Uterus (tissue), 3 donors: ENCODE measurements at regions not wholly inside any gene's neighbourhood (a gene's known extent, or its start where the extent isn't known, plus 50 kb on each side); places are given as distances from the start of the nearest gene placed in this dataset.

Experiments used
- DNase-seq, 2 donors: peaks; one replicate each; pipeline ENCODE4 v3.0.0-alpha.2; 2019 to 2020
- H3K27ac ChIP-seq, 2 donors: fragments of 200-600 bp; sonication (generic); 1 replicate in 1 of 2; 2 replicates in 1 of 2; pipeline ENCODE4 v1.5.1; 2016 to 2018
- H3K27me3 ChIP-seq, 2 donors: fragments of 200-600 bp; sonication (generic); one replicate each; pipeline ENCODE4 v1.5.1; 2018 to 2019; ENCODE audit warnings: control low read depth in 1 of 2
- H3K36me3 ChIP-seq, 2 donors: fragments of 200-600 bp; sonication (generic); one replicate each; pipeline ENCODE4 v1.5.1; 2019; ENCODE audit warnings: control low read depth in 1 of 2
- H3K4me1 ChIP-seq, 2 donors: fragments of 200-600 bp; sonication (generic); one replicate each; pipeline ENCODE4 v1.5.1; 2018 to 2019; ENCODE audit warnings: control low read depth in 1 of 2
- H3K4me3 ChIP-seq, 2 donors: fragments of 200-600 bp; sonication (generic); 1 replicate in 1 of 2; 2 replicates in 1 of 2; pipeline ENCODE4 v1.5.1; 2018 to 2019; ENCODE audit warnings: mild to moderate bottlenecking in 1 of 2
- H3K9me3 ChIP-seq, 2 donors: fragments of 200-600 bp; sonication (generic); one replicate each; pipeline ENCODE4 v1.5.1; 2019; ENCODE audit warnings: control low read depth in 1 of 2
- CTCF ChIP-seq, 4 experiments: fragments of 200-600 bp in 2 of 4; fragments of 450-650 bp in 2 of 4; sonication (generic) in 2 of 4; IDR thresholded peaks; one replicate each; pipeline ENCODE4 v1.5.1; 2016 to 2019; ENCODE audit warnings: antibody characterized with exemption in 4 of 4, mild to moderate bottlenecking in 2 of 4, moderate library complexity in 1 of 4
- POLR2A ChIP-seq, 2 donors: fragments of 450-650 bp; IDR thresholded peaks; one replicate each; pipeline ENCODE4 v1.6.1; 2016; ENCODE audit warnings: antibody characterized with exemption in 2 of 2, mild to moderate bottlenecking in 1 of 2, moderate library complexity in 1 of 2
- intact Hi-C: fragments of 100-400 bp; cut with DNase I; formaldehyde crosslinking; loops from one replicate; pipeline ENCODE4 v1.15.1; 2023; ENCODE audit warnings: low total_unique reads
- donor health status: DM: yes; HTN: yes; CAD: no.

- Histone ChIP-seq H3K27ac (no peak overlapping the region), H3K4me3 (no peak overlapping the region), H3K9me3 (no peaks in the 10 kb centered on the region), H3K36me3 (no peaks in the 10 kb centered on the region), H3K4me1 (no peaks in the 10 kb centered on the region), H3K27me3 (no peaks in the 10 kb centered on the region)
- TF ChIP-seq POLR2A (IDR thresholded peaks at IDR 0.05), result no peak
- no peak for TF ChIP-seq CTCF (IDR thresholded peaks at IDR 0.05)
- DNase-seq, result no peak
- intact Hi-C loops, result no loop called here
Observed at GRCh38 chr11:72525466-72525865, 91.1 kb upstream of the CLPB start.

GRCh38 chr11:72524711-72525110 lies 90.4 kb upstream of the CLPB start:
- Histone ChIP-seq H3K27me3 (no peaks in the 10 kb centered on the region), H3K27ac (no peak overlapping the region), H3K9me3 (no peaks in the 10 kb centered on the region), H3K4me3 (no peak overlapping the region), H3K36me3 (no peaks in the 10 kb centered on the region), H3K4me1 (no peaks in the 10 kb centered on the region)
- TF ChIP-seq POLR2A (IDR thresholded peaks at IDR 0.05), result no peak
- no peak for TF ChIP-seq CTCF (IDR thresholded peaks at IDR 0.05)
- no peak for DNase-seq
- intact Hi-C loops, result no loop called here

GRCh38 chr11:72523991-72524390 lies 89.7 kb upstream of the CLPB start:
- no peak overlapping the region for H3K27ac ChIP-seq
- no peak for TF ChIP-seq CTCF (IDR thresholded peaks at IDR 0.05)
- no peaks in the 10 kb centered on the region for H3K4me1 ChIP-seq
- no peaks in the 10 kb centered on the region for H3K27me3 ChIP-seq
- H3K36me3 ChIP-seq, result no peaks in the 10 kb centered on the region
- H3K9me3 ChIP-seq, result no peaks in the 10 kb centered on the region
- intact Hi-C loops, result no loop called here
- DNase-seq, result no peak
- H3K4me3 ChIP-seq, result no peak overlapping the region

- no peaks in the 10 kb centered on the region for H3K36me3 ChIP-seq
- no peak for DNase-seq
- H3K27ac ChIP-seq, result no peak overlapping the region
- TF ChIP-seq POLR2A (IDR thresholded peaks at IDR 0.05), result no peak
- TF ChIP-seq CTCF (IDR thresholded peaks at IDR 0.05), result no peak
- no peak overlapping the region for H3K4me3 ChIP-seq
- intact Hi-C loops, result no loop called here
- H3K27me3 ChIP-seq, result no peaks in the 10 kb centered on the region
- H3K9me3 ChIP-seq, result no peaks in the 10 kb centered on the region
- H3K4me1 ChIP-seq, result no peaks in the 10 kb centered on the region
Observed at GRCh38 chr11:72522186-72522585, 87.9 kb upstream of the CLPB start.

GRCh38 chr11:72521664-72522063 lies 87.3 kb upstream of the CLPB start:
- no peak for DNase-seq
- Histone ChIP-seq H3K36me3 (no peaks in the 10 kb centered on the region), H3K9me3 (no peaks in the 10 kb centered on the region), H3K27me3 (no peaks in the 10 kb centered on the region), H3K4me1 (no peaks in the 10 kb centered on the region), H3K4me3 (no peak overlapping the region), H3K27ac (no peak overlapping the region)
- no peak for TF ChIP-seq CTCF (IDR thresholded peaks at IDR 0.05)
- intact Hi-C loops, result no loop called here
